ENCODE measurements at regions not wholly inside any gene's neighbourhood (a gene's known extent, or its start where the extent isn't known, plus 50 kb on each side); places are given as distances from the start of the nearest gene placed in this dataset.

GRCh38 chr2:100761365-100761764, 58.6 kb upstream of the NPAS2 start:
- Histone ChIP-seq H3K27me3 (no peaks in the 10 kb centered on the region), H3K9me3 (no peaks in the 10 kb centered on the region), H3K27ac (no peak overlapping the region), H3K36me3 (no peaks in the 10 kb centered on the region), H3K4me1 (peaks cover 0 to 37% (median 27%) of the 10 kb centered on the region in 4 donors), H3K4me3 (no peak overlapping the region)
- TF ChIP-seq CTCF (IDR thresholded peaks at IDR 0.05) (no peak), EP300 (IDR thresholded peaks at IDR 0.05) (no peak), POLR2A (IDR thresholded peaks at IDR 0.05) (no peak), POLR2AphosphoS5 (IDR thresholded peaks at IDR 0.05) (no peak)
- intact Hi-C loops (cut with DNase I): no loop called here
- DNase-seq: no peak
- 84 to 91% methylated on average over 1 of the region's 1 CpG for WGBS, 2 donors

DNA sequence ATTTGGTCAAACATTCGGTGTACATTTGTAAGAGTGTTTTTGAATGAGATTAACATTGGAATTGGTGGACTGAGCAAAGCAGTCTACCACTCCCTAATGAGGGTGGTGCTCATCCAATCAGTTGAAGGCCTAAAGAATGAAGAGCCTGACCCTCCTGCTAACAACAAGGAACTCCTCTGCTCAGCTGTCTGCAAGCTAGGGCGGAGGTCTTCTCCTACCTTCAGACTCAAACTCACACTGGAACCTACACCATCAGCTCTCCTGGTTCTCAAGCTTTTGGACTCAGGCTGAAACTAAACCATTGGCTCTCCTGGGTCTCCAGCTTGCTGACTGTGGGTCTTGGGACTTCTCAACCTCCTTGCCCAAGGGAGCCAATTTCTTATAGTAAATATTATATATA, 55.5 kb upstream of the NPAS2 start:
- no peak for TF ChIP-seq CTCF (IDR thresholded peaks at IDR 0.05)
- TF ChIP-seq EP300 (IDR thresholded peaks at IDR 0.05): no peak
- no peak for TF ChIP-seq POLR2AphosphoS5 (IDR thresholded peaks at IDR 0.05)
- no peak for TF ChIP-seq POLR2A (IDR thresholded peaks at IDR 0.05)
- H3K27ac ChIP-seq: no peak overlapping the region
- peaks cover 0 to 41% (median 33%) of the 10 kb centered on the region in 4 donors for H3K4me1 ChIP-seq
- H3K27me3 ChIP-seq: no peaks in the 10 kb centered on the region
- H3K4me3 ChIP-seq: no peak overlapping the region
- WGBS, 2 donors: 94 to 98% methylated on average over 2 of the region's 2 CpGs
- H3K36me3 ChIP-seq: no peaks in the 10 kb centered on the region
- DNase-seq: no peak
- H3K9me3 ChIP-seq: no peaks in the 10 kb centered on the region
- intact Hi-C loops (cut with DNase I): no loop called here

GRCh38 chr2:100765481-100765880, 54.5 kb upstream of the NPAS2 start:
- Histone ChIP-seq H3K27ac (no peak overlapping the region), H3K36me3 (no peaks in the 10 kb centered on the region), H3K27me3 (no peaks in the 10 kb centered on the region), H3K4me1 (peaks cover 0 to 41% (median 33%) of the 10 kb centered on the region in 4 donors), H3K4me3 (no peak overlapping the region), H3K9me3 (no peaks in the 10 kb centered on the region)
- no peak for TF ChIP-seq EP300 (IDR thresholded peaks at IDR 0.05)
- no peak for TF ChIP-seq CTCF (IDR thresholded peaks at IDR 0.05)
- no peak for TF ChIP-seq POLR2AphosphoS5 (IDR thresholded peaks at IDR 0.05)
- no peak for TF ChIP-seq POLR2A (IDR thresholded peaks at IDR 0.05)
- WGBS, 2 donors: 52 to 81% methylated on average over 4 of the region's 4 CpGs
- no peak for DNase-seq
- intact Hi-C loops (cut with DNase I): no loop called here

- H3K4me3 ChIP-seq: no peak overlapping the region
- no peak for DNase-seq
- peaks cover 0 to 41% (median 33%) of the 10 kb centered on the region in 4 donors for H3K4me1 ChIP-seq
- intact Hi-C loops (cut with DNase I): no loop called here
- no peaks in the 10 kb centered on the region for H3K9me3 ChIP-seq
- no peaks in the 10 kb centered on the region for H3K27me3 ChIP-seq
- no peak for TF ChIP-seq EP300 (IDR thresholded peaks at IDR 0.05)
- TF ChIP-seq POLR2A (IDR thresholded peaks at IDR 0.05): no peak
- TF ChIP-seq CTCF (IDR thresholded peaks at IDR 0.05): no peak
- TF ChIP-seq POLR2AphosphoS5 (IDR thresholded peaks at IDR 0.05): no peak
- 90 to 94% methylated on average over 6 of the region's 6 CpGs for WGBS, 2 donors
- H3K36me3 ChIP-seq: no peaks in the 10 kb centered on the region
- H3K27ac ChIP-seq: peak overlapping the region; percentile 24 to 72 (median 53)
These were observed 53.7 kb upstream of the NPAS2 start for GRCh38 chr2:100766256-100766655.

GRCh38 chr2:100766806-100767205, 53.1 kb upstream of the NPAS2 start:
- no peak for DNase-seq
- H3K4me1 ChIP-seq: peaks cover 0 to 41% (median 33%) of the 10 kb centered on the region in 4 donors
- intact Hi-C loops (cut with DNase I): no loop called here
- no peaks in the 10 kb centered on the region for H3K36me3 ChIP-seq
- no peak overlapping the region for H3K4me3 ChIP-seq
- TF ChIP-seq EP300 (IDR thresholded peaks at IDR 0.05) (no peak), POLR2A (IDR thresholded peaks at IDR 0.05) (no peak), POLR2AphosphoS5 (IDR thresholded peaks at IDR 0.05) (no peak), CTCF (IDR thresholded peaks at IDR 0.05) (no peak)
- 60 to 70% methylated on average over 3 of the region's 3 CpGs for WGBS, 2 donors
- no peaks in the 10 kb centered on the region for H3K27me3 ChIP-seq
- H3K9me3 ChIP-seq: no peaks in the 10 kb centered on the region
- H3K27ac ChIP-seq: peak overlapping the region; percentile 24 to 72 (median 53)
